ENCODE measurements at regions not wholly inside any gene's neighbourhood (a gene's known extent, or its start where the extent isn't known, plus 50 kb on each side); places are given as distances from the start of the nearest gene placed in this dataset.
A peak's percentile ranks its signal among the peaks of the same experiment; 100 is the strongest.

DNA sequence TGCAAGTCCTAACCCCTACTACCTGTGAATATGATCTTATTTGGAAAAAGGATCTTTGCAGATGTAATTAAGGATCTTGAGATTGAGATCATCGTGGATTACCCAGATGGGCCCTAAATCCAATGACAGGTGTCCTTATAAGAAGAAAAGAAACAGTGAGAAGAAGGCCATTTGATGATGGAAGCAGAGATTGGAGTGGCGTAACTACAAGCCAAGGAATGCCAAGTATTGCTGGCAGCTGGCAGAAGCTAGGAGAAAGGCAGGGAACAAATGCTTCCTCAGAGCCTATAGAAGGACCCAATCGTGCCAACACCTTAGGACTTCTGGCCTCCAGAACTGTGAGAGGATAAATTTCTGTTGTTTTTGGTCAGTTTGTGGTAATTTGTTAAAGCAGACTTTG, 70.1 kb upstream of the PALM2AKAP2 start:
- Histone ChIP-seq H3K27ac (no peak overlapping the region), H3K27me3 (no peaks in the 10 kb centered on the region), H4K20me1 (ENCODE audit: low read depth) (no peaks in the 10 kb centered on the region), H2AFZ (replicated peaks) (no peak overlapping the region), H3K79me2 (ENCODE audit: low read depth) (no peaks in the 10 kb centered on the region), H3K4me3 (no peak overlapping the region), H3K4me2 (no peak overlapping the region), H3F3A (ENCODE audit: low read depth) (no peaks in the 10 kb centered on the region), H3K36me3 (no peaks in the 10 kb centered on the region), H3K9ac (no peak overlapping the region), H3K9me3 (ENCODE audit: low read depth) (no peaks in the 10 kb centered on the region), H3K4me1 (no peaks in the 10 kb centered on the region)
- Mint-ChIP-seq H3K4me1 (peaks cover 10% of the 10 kb centered on the region), H3K27ac (peak overlapping the region; percentile 13), H3K36me3 (no peaks in the 10 kb centered on the region), H3K27me3 (ENCODE audit: insufficient read depth, low read depth) (peaks cover 4% of the 10 kb centered on the region), H3K9me3 (no peaks in the 10 kb centered on the region), H3K4me3 (no peak overlapping the region)
- DNase-seq (ENCODE audit: low spot score), result no peak
- no peak for TF ChIP-seq EZH2 (IDR thresholded peaks at IDR 0.05)
- TF ChIP-seq, protein P1, sequence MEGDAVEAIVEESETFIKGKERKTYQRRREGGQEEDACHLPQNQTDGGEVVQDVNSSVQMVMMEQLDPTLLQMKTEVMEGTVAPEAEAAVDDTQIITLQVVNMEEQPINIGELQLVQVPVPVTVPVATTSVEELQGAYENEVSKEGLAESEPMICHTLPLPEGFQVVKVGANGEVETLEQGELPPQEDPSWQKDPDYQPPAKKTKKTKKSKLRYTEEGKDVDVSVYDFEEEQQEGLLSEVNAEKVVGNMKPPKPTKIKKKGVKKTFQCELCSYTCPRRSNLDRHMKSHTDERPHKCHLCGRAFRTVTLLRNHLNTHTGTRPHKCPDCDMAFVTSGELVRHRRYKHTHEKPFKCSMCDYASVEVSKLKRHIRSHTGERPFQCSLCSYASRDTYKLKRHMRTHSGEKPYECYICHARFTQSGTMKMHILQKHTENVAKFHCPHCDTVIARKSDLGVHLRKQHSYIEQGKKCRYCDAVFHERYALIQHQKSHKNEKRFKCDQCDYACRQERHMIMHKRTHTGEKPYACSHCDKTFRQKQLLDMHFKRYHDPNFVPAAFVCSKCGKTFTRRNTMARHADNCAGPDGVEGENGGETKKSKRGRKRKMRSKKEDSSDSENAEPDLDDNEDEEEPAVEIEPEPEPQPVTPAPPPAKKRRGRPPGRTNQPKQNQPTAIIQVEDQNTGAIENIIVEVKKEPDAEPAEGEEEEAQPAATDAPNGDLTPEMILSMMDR (IDR thresholded peaks at IDR 0.05), result no peak
- TF ChIP-seq EZH2phosphoT487 (IDR thresholded peaks at IDR 0.05), result no peak

GRCh38 chr9:109710830-109711229, 69.2 kb upstream of the PALM2AKAP2 start:
- Mint-ChIP-seq H3K4me1 (peaks cover 10% of the 10 kb centered on the region), H3K4me3 (no peak overlapping the region), H3K27ac (no peak overlapping the region), H3K36me3 (no peaks in the 10 kb centered on the region), H3K9me3 (no peaks in the 10 kb centered on the region), H3K27me3 (ENCODE audit: insufficient read depth, low read depth) (peaks cover 4% of the 10 kb centered on the region)
- H3K79me2 ChIP-seq (ENCODE audit: low read depth), result no peaks in the 10 kb centered on the region
- H3K27ac ChIP-seq, result no peak overlapping the region
- no peaks in the 10 kb centered on the region for H4K20me1 ChIP-seq (ENCODE audit: low read depth)
- no peak overlapping the region for H3K9ac ChIP-seq
- no peaks in the 10 kb centered on the region for H3K36me3 ChIP-seq
- H3K27me3 ChIP-seq, result no peaks in the 10 kb centered on the region
- H2AFZ ChIP-seq (replicated peaks), result no peak overlapping the region
- H3K9me3 ChIP-seq (ENCODE audit: low read depth), result no peaks in the 10 kb centered on the region
- H3F3A ChIP-seq (ENCODE audit: low read depth), result no peaks in the 10 kb centered on the region
- DNase-seq (ENCODE audit: low spot score), result no peak
- no peak overlapping the region for H3K4me2 ChIP-seq
- no peak overlapping the region for H3K4me3 ChIP-seq
- no peaks in the 10 kb centered on the region for H3K4me1 ChIP-seq
- TF ChIP-seq EZH2phosphoT487 (IDR thresholded peaks at IDR 0.05) (no peak), EZH2 (IDR thresholded peaks at IDR 0.05) (no peak)
- TF ChIP-seq, protein P1 (IDR thresholded peaks at IDR 0.05), result no peak

GRCh38 chr9:109715344-109715743, 64.7 kb upstream of the PALM2AKAP2 start:
- Histone ChIP-seq H3K4me2 (no peak overlapping the region), H3K9ac (no peak overlapping the region), H3F3A (ENCODE audit: low read depth) (no peaks in the 10 kb centered on the region), H3K36me3 (no peaks in the 10 kb centered on the region), H3K9me3 (ENCODE audit: low read depth) (no peaks in the 10 kb centered on the region), H3K79me2 (ENCODE audit: low read depth) (no peaks in the 10 kb centered on the region), H3K27ac (no peak overlapping the region), H3K4me1 (no peaks in the 10 kb centered on the region), H3K4me3 (no peak overlapping the region), H2AFZ (replicated peaks) (peak overlapping the region; percentile 27), H3K27me3 (no peaks in the 10 kb centered on the region), H4K20me1 (ENCODE audit: low read depth) (no peaks in the 10 kb centered on the region)
- no peak for TF ChIP-seq EZH2phosphoT487 (IDR thresholded peaks at IDR 0.05)
- no peak for TF ChIP-seq EZH2 (IDR thresholded peaks at IDR 0.05)
- TF ChIP-seq, protein P1 (IDR thresholded peaks at IDR 0.05), result no peak
- Mint-ChIP-seq H3K4me3 (no peak overlapping the region), H3K9me3 (no peaks in the 10 kb centered on the region), H3K27me3 (ENCODE audit: insufficient read depth, low read depth) (no peaks in the 10 kb centered on the region), H3K27ac (no peak overlapping the region), H3K4me1 (peaks cover 10% of the 10 kb centered on the region), H3K36me3 (no peaks in the 10 kb centered on the region)
- no peak for DNase-seq (ENCODE audit: low spot score)

Data from neural progenitor cell (in vitro differentiated cells).